ENCODE measurements at regions not wholly inside any gene's neighbourhood (a gene's known extent, or its start where the extent isn't known, plus 50 kb on each side); places are given as distances from the start of the nearest gene placed in this dataset.

DNA sequence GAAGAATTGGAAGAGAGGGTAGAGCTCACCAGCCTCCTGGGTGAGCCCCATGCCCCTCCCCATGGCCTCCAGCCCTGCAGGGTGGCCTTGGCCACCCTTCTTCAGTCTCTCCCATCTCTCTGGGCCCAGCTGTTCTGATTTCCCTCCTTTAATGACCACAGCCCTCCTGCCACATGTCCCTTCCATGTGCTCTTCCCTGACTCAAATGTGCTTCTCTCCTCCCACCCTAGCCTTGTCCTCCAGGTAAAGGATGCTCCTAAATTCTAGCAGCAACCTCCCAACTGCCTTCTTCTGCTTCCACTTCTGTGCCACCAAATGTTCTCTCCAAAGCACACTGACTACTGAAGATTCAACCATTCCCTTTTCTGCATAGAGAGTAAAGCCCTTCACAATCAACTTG, 83.0 kb downstream of the ADRA2C start:
- intact Hi-C loops (cut with DNase I, micrococcal nuclease) = no loop called here
- DNase-seq = no peak
- ATAC-seq = no peak

DNA sequence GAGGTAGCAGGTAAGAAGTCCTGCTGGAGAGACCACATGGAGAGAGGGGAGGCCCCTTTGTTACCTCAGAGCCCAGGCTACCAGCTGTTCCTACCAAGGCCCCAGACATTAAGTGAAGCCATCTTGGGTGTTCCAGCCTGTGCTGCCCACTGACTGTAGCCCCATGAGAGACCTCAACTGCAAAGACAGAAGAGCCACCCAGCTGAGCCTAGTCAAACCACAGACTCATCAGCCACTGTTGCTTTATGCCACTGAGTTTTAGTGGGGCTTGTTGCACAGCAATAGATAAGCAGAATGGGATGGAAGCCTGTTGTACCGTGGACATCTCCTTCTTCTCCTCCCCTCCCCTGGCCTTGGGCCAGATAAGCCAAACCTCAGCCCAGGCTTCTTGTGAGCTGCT, 83.9 kb downstream of the ADRA2C start:
- ATAC-seq (no peak), DNase-seq (no peak)
- intact Hi-C loops (cut with DNase I, micrococcal nuclease) = no loop called here

DNA sequence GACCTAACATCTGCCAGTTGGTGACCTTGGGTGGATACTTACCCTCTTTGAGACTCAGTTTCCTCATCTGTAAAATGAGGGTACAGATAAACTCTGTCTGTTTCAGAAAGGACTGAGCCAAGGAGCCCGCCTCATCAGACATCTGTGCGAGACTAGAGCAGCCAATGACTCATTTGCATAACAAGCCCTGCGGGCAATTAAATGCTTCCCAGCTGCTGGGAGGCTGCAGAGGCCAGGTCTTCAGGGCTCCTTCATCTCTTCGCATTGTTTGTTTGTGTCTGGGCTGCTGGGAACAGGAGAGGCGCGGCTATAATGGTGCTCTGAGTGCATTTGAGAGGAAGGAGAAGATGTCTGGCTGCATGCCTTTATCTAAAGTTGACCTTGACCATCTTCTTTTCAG, 85.0 kb downstream of the ADRA2C start:
- intact Hi-C loops (cut with DNase I, micrococcal nuclease) = no loop called here
- ATAC-seq = no peak
- DNase-seq = no peak

DNA sequence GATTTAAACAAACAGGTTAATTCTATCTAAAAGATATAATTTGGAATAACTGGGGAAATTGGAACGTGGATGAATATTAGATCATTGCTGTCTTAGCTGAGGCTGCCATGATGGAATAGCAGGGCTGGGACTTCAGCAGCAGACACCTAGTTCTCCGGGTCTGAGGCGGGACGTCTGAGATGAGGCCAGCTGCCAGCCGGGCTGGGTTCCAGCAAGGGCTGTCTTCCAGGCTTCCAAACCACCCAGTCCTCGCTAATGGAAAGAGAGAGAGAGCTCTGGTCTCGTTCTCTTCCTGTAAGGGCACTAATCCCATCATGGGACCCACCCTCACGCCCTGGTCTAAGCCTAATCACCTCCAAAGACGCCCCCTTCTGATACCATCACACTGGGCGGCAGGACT, 85.7 kb downstream of the ADRA2C start:
- no peak for ATAC-seq
- no peak for DNase-seq
- intact Hi-C loops (cut with DNase I, micrococcal nuclease) = no loop called here

DNA sequence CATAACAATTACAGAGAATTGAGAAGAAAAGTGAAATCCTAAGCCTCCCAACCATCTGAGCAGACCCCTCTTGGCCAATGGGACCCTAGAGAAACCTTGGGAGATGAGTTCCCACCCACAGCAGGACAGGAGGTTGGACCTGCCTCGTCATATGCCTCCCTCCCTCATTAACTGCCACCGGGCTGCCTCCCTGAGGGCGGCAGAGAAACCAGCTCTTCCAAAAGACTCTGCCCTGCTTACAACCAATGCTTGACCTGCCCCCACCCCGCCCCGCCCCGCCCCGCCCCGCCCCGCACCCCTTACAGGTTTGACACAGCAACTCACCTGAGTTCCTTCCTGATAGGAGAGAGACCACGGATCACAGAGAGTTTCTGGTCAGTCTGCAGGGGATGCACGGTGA, 86.1 kb downstream of the ADRA2C start:
- ATAC-seq = no peak
- intact Hi-C loops (cut with DNase I, micrococcal nuclease) = no loop called here
- no peak for DNase-seq

DNA sequence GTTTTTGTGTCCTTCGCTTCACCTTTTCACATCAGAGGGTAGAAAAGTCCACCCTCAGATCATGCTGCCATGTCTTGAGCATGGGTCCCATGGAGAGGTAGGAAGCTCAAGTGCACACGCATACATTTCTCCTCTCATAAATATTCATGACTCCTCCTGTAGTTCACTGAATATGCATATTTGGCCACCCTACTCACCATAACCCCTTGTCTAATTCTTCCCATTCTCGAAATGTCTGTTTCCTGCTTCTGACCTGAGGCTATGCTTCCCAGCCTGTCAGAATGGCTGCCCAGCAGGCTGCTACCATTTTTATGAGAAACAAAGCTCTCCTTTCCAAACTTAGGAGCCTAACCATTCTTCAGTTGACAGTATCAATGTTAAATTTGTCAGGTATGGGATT, 86.5 kb downstream of the ADRA2C start:
- no peak for ATAC-seq
- intact Hi-C loops (cut with DNase I, micrococcal nuclease) = no loop called here
- DNase-seq = no peak

DNA sequence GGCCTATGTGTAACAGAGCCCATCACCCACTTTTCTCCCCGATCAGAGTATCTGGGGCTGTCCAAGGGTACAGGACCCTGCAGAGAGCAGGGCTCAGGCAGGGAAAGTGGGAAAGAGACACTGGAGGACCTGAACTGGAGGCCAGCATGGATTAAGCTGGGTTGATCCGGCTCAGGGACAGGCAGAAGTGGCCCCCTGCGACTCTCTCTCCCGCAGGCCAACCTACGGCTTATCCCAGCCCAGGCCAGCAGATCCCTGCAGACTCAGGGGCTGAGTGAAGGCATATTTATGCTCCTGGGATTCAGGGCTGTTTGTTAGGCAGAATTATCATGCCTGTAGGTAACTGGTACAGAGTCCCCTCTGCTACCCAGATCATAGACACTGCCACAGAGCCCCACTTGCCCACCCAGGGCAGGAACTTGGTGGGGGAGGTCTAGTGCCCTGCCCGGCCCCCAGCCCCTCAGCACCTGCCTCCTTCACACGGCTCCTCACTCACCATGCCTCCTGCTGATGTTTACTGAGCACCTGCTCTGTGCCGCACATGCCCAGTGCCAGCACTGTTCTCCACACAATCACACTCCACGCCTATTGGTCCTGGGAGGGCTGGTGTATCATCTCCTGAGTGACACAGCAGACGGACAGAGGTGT, 87.3 kb downstream of the ADRA2C start:
- ATAC-seq (no peak), DNase-seq (no peak)
- intact Hi-C loops (cut with DNase I, micrococcal nuclease) = no loop called here

DNA sequence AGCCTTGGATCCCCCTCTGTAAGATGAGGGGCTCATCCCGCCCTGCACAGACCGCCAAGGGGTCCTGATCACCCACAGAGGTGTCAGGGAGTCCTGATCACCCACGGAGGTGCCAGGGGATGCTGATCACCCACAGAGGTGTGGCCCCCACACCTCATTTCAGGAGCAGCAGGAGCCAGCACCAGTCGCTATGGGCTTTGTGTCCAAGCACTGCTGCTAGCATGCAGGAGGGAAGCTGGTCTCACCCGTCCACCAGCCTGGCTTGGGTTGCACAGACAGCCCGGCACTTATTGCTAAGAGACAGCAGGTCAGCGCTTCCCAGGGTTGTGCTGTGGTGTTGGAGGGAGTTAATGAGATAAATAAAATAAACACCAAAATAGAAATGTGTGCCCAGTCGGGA, 88.5 kb downstream of the ADRA2C start:
- intact Hi-C loops (cut with DNase I, micrococcal nuclease) = no loop called here
- ATAC-seq = no peak
- no peak for DNase-seq

DNA sequence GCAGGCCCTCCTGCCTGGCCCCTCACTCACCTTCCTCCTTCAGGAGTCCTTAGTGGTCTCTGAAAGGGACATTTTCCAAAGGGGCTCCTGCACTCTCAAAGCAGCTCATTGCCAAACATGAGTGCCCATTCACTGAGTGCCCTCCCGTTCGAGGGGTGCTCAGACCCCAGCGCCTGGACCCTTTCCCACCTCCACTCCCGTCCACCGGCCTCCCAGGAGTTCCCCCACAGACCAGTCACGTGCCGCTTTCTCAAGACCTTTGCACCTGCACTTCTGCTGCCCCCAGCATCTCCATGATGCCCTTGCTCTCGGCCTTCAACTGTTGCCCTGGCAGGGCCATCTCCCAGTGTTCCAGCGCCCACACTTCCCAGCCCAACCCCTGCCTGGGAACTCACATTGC, 89.5 kb downstream of the ADRA2C start:
- DNase-seq (no peak), ATAC-seq (no peak)
- intact Hi-C loops (cut with DNase I, micrococcal nuclease) = no loop called here

DNA sequence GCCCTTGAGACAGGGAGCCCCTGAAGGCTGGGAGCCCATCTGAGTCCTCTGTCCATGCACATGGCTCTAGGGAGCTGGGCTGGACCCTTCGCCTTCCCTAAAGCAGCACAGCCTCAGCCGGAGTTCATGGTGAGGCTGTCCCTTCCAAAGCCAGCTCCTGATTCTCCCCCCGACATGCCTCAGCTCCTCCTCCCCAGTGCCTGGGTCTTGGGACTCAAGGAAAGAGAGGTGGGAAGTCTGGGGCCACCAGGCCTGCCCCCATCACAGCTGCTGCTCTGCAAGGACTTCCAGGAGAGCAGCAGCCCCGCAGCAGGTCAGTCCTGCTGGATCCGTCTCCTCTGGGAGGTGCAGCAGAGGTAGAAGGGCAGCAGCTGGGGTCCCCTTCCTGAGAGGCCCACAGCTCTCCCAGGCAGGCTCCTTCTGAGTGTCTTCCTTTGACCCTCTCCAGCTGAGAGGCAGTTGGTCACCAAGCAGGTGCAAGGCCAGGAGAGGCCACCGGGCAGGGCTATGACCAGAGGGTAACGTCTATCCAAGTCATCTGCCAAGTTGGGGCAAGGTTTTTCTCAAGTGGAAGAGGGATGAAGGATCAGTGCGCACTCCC, 90.5 kb downstream of the ADRA2C start:
- DNase-seq (no peak), ATAC-seq (no peak)
- intact Hi-C loops (cut with DNase I, micrococcal nuclease) = no loop called here

DNA sequence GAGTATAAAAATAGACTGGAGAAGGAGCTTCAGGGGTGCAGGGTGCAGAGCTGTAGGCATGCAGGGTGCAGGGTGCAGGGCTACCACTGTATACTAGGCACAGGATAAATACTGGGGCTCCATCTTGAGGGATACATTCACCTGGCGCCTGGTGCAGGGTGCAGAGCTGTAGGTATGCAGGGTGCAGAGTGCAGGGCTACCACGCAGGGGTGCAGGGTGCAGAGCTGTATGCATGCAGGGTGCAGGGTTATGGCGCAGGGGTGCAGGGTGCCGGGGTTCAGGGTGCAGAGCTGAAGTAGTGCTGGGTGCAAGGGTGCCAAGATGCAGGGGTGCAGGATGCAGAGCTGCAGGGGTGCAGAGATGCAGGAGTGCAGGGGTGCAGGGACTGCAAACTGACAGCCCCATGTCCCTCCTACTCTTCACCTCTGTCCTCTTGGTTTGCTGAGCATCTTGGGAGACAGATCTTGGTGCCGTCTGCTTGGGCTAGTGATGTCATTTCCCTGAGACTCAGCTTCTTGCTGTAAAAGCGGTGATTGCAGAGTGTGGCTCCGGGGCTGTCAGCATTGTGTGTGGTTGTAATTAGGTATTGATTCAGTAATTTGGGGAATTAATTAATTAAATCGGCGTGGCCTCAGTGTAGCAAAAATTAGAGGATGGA, 91.2 kb downstream of the ADRA2C start:
- DNase-seq (no peak), ATAC-seq (no peak)
- intact Hi-C loops (cut with DNase I, micrococcal nuclease) = no loop called here

DNA sequence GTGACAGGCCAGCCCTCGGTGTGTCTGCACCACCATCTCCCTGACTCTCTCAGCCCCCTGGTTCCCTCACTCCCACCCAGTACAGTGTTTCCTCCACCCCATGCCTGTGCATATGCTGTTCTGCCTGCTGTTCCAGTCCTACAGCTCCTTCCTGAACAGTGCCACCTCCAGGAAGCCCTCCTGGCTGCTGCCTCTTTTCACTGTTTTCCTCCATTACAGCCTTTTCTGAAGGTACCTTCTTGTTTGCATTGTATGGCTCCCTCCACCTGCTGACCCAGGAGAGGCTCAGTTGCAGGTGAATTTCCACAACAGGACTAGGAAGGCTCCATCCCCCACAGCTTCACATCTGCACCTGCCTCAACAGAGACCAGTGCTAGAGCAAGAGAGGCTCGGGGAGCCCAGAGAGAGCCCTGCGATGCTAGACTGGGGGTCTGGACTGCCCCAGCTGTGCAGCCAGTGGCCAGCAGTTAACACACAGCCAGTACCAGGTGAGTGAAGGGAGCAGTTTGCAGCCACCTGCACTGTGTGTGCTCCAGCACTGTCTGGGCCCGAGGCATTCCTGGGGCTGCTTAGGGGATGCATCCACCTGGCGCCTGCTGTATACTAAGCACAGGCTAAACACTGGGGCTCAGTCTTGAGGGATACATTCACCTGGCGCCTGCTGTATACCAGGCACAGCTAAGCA, 92.0 kb downstream of the ADRA2C start:
- intact Hi-C loops (cut with DNase I, micrococcal nuclease) = no loop called here
- no peak for ATAC-seq
- no peak for DNase-seq

DNA sequence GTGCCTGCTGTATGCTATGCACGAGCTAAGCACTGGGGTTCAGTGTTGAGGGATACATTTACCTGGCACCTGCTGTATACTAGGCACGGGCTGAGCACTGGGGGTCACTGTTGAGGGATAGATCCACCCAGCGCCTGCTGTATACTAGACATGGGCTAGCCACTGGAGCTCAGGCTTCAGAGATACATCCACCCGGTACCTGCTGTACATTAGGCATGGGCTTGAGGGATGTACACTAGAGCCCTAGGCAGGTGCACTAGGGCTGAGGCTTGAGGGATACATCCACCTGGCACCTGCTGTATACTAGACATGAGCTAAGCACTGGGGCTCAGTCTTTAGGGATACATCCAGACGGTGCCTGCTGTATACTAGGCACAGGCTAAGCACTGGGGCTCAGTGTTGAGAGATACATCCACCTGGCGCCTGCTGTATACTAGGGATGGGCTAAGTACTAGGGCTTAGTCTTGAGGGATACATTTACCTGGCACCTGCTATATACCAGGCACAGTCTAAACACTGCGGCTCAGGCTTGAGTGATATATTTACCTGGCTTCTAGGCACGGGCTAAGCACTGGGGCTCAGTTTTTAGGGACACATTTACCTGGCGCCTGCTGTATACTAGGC, 92.7 kb downstream of the ADRA2C start:
- intact Hi-C loops (cut with DNase I, micrococcal nuclease) = no loop called here
- DNase-seq (no peak), ATAC-seq (no peak)

DNA sequence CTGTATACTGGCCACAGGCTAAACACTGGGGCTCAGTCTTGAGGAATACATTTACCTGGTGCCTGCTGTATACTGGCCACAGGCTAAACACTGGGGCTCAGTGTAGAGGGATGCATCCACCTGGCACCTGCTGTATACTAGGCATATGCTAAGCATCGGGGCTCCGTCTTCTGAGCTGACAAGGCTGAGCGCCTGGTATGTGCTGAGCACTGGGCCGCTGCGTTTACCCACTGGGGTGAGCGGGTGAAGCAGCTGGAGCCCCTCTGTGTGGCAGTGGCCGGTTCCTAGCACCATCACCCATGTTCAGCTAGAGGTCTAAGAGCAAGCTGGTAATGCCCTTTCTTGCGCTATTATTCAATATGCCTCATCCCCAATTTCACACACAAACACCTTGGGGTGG, 93.4 kb downstream of the ADRA2C start:
- ATAC-seq (no peak), DNase-seq (no peak)
- intact Hi-C loops (cut with DNase I, micrococcal nuclease) = no loop called here

DNA sequence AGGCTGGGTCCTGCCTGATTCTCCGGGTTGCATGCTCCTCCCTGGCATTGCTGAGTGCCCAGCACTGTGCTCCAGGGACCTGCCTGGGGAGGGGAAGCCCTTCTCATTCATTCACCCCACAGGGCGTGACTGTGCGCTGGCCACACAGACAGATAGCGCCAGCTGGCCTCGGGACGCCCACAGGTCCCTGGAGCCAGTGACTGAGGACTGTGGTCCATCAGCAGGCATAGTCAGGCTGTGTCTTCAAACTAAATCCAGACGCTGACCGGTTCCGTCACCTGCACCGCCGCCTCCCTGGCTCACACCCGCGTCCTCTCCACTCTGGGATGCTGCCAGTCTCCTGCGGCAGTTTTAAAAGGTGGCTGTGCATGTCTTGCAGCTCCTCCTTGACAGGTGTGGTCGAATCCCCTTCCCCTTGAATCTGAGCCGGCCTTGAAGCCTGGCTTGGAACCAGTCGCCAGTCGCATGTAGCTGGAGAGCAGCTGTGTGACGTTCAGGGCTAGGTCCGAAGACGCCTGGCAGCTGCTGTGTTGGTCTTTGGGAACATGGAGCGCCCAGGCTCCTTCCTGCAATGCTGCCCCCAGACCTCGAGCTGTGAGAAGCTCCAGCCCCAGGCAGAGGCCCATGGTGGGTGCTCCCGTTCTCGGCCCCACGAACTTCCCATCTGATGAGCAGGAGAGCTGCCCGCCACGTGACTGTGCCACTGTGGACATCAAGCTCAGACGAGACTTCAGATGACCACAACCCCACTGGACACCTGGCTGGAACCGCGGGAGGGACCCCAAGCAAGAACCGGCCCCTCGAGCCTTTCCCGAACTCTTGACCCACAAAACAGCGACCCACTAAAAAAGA, 94.1 kb downstream of the ADRA2C start:
- DNase-seq (no peak), ATAC-seq (no peak)
- intact Hi-C loops (cut with DNase I, micrococcal nuclease) = no loop called here

DNA sequence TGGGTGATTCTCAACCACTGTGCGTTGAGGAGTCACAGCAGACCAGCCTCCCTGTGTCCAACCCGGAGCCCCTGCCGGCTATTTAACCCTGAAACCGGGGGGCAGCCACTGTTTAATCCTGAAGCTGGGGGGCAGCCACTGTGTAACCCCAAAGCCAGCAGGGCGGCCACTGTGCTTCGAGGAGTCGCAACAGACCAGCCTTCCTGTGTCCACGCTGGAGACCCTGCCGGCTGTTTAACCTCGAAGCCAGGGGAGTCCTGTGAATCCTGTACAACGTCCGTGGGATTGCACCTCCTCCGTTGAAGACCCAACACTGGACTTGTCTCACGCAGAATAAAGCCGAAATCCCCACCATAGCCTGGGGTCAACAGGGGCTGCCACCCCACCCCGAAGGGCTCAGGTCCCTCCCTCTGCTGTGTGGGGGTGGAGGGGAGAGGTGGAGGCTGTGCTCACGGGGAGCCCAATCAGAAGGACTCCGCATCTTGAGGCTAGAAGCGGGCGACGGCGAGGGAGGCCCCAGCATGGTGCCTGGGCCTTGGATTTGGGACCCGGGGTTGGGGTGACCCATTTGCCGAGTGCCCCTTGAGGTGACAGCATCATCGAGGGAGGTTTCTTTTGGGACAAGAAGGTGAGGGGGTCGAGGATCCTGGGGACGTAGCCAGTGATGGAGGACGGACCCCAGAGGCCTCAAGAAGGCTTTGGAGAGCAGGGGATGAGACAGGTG, 94.9 kb downstream of the ADRA2C start:
- intact Hi-C loops (cut with DNase I, micrococcal nuclease) = no loop called here
- ATAC-seq (no peak), DNase-seq (no peak)

DNA sequence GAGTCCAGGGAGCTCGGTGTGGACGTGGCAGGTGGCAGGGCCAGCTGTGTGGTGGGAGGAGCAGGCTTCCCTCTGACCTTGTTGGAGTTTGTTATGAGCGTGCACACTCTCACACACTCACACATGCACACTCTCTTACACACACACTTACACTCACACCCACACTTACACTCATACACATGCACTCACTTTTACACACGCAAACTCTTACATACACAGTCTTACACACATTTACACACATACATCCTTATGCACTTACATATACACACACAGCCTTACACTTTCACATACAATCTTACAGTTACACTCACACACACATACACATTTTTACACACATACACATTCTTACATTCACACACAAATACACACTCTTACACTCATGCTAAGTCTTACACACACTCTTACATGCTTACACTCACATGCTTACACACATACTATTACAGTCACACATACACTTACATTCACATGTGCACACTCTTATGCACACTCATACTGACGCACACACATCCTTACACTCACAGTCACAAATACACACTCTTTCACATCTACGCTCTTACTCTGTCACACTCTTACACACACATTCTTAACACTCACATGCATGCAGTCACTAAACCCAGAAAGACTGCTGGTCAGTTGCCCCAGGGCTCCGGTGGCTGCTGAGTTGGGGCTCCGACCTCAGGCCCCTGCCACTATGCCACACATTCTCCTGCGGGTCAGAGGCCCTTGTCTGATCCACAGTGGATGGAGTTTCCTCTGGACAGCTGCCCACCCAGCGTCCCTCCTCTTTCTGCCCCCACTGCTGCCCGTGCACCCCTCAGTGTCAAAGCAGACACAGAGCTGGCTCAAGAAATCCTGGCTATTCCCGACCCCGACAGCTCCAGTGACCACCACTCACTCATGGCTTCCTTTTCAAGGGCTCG, 95.8 kb downstream of the ADRA2C start:
- DNase-seq = no peak
- intact Hi-C loops (cut with DNase I, micrococcal nuclease) = no loop called here
- ATAC-seq = no peak

All from left colon (tissue), 2 donors.